Muscle layer of duodenum (tissue), 2 donors: ENCODE measurements at regions not wholly inside any gene's neighbourhood (a gene's known extent, or its start where the extent isn't known, plus 50 kb on each side); places are given as distances from the start of the nearest gene placed in this dataset.
"Not testable (repeated sequence)": the region's sequence is repeated elsewhere in the genome, so short reads cannot be mapped to it uniquely, and the experiment has no call there.

Source experiments
- H3K27ac ChIP-seq: one replicate; pipeline ENCODE4 v1.7.0; 2013; ENCODE audit warnings: mild to moderate bottlenecking, low read length
- H3K27me3 ChIP-seq: one replicate; pipeline ENCODE4 v1.7.0; 2013; ENCODE audit warnings: low read depth, mild to moderate bottlenecking, control low read depth, low read length
- H3K36me3 ChIP-seq, 2 donors: one replicate each; pipeline ENCODE4 v1.7.0; 2013; ENCODE audit warnings: low read length in 2 of 2, control low read depth in 1 of 2, mild to moderate bottlenecking in 1 of 2; ENCODE audit not compliant: insufficient read depth in 2 of 2, control insufficient read depth in 1 of 2
- H3K4me1 ChIP-seq, 2 donors: one replicate each; pipeline ENCODE4 v1.7.0; 2013; ENCODE audit warnings: low read length in 2 of 2, mild to moderate bottlenecking in 2 of 2, control low read depth in 1 of 2, moderate library complexity in 1 of 2; ENCODE audit not compliant: insufficient read depth in 2 of 2, control insufficient read depth in 1 of 2
- H3K4me3 ChIP-seq, 2 donors: one replicate each; pipeline ENCODE4 v1.7.0; 2013; ENCODE audit warnings: low read length in 2 of 2, low read depth in 1 of 2, mild to moderate bottlenecking in 1 of 2
- H3K9me3 ChIP-seq, 2 donors: one replicate each; pipeline ENCODE4 v1.7.0; 2013; ENCODE audit warnings: low read length in 2 of 2, control low read depth in 1 of 2, mild to moderate bottlenecking in 1 of 2; ENCODE audit not compliant: control insufficient read depth in 1 of 2
- donor health status: healthy.

DNA sequence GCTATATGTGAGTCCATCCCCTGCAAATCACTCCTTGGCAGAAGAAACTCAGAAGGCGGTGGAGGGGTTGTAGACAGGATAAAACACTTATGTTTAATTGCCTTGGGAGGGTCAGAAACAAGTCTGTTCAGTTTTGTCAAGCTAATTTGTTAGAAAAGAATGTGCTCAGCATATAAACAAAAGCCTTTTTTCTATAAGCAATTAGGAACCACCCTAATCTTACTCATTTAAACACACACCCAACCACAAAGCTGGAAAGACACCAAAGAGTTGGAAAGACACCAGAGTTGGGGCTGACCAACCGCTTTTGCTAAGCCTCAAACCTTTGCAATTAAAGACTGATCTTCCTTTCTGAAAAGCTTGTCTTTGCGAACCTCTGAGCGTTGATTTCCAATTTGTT lies 439.2 kb upstream of the ERCC4 start:
- Histone ChIP-seq H3K4me1 (no peaks in the 10 kb centered on the region), H3K36me3 (no peaks in the 10 kb centered on the region), H3K27me3 (no peaks in the 10 kb centered on the region), H3K9me3 (no peaks in the 10 kb centered on the region), H3K4me3 (no peak overlapping the region), H3K27ac (no peak overlapping the region)

DNA sequence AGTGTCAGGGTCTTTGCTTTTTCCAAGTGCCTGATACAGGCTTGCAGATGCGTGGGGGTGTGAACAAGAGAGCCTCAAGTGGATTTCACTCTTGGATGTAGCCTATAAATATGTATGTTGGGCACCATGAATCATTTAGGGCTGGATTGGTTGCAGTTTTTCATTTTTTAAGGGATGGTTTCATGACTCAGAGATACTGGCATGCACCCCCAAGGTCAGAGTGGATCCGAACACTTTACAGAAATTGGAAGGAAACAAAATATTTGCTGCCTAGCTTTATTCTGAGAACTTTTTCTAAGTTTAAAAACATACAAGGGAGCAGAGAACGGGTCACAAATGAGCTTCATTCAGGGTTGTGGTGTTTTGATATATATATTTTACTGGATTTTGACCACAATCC lies 436.8 kb upstream of the ERCC4 start:
- Histone ChIP-seq H3K4me1 (no peaks in the 10 kb centered on the region), H3K36me3 (no peaks in the 10 kb centered on the region), H3K27me3 (no peaks in the 10 kb centered on the region), H3K9me3 (no peaks in the 10 kb centered on the region), H3K27ac (no peak overlapping the region), H3K4me3 (no peak overlapping the region)

DNA sequence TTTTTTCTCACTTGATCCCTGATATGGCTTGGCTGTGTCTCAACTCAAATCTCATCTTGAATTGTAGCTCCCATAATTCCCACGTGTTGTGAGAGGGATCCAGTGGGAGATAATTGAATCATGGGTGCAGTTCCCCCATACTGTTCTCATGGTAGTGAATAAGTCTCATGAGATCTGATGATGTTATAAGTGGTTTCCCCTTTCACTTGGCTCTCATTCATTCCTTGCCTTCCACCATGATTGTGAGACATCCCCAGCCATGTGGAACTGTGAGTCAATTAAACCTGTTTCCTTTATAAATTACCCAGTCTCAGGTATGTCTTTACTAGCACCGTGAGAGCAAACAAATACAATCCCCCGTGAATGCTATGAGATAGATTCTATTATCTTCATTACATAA lies 430.5 kb upstream of the ERCC4 start:
- not testable (repeated sequence) for H3K27me3 ChIP-seq, H3K4me3 ChIP-seq, H3K36me3 ChIP-seq, H3K9me3 ChIP-seq, H3K27ac ChIP-seq, H3K4me1 ChIP-seq

DNA sequence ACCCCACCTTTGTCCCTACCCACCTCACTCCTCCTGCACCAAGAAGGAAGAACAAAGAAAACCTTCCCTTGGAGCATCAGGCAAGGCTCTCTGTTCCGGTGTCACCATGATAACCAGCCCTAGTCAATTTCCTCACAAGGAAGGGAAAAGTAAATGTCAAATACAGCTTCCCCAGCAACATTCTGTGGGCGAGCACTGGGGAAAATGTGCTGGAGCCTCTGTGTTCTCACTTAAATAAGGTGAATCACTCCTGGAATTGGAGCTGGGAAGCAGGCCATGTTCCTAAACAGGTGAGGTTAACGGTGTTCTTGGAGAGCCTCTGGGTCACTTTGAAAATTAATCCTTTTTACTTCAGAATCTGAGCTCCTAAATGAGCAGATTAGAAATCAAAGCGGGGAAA lies 427.9 kb upstream of the ERCC4 start:
- Histone ChIP-seq H3K36me3 (no peaks in the 10 kb centered on the region), H3K4me1 (no peaks in the 10 kb centered on the region), H3K27me3 (no peaks in the 10 kb centered on the region), H3K4me3 (no peak overlapping the region), H3K27ac (no peak overlapping the region), H3K9me3 (no peaks in the 10 kb centered on the region)

DNA sequence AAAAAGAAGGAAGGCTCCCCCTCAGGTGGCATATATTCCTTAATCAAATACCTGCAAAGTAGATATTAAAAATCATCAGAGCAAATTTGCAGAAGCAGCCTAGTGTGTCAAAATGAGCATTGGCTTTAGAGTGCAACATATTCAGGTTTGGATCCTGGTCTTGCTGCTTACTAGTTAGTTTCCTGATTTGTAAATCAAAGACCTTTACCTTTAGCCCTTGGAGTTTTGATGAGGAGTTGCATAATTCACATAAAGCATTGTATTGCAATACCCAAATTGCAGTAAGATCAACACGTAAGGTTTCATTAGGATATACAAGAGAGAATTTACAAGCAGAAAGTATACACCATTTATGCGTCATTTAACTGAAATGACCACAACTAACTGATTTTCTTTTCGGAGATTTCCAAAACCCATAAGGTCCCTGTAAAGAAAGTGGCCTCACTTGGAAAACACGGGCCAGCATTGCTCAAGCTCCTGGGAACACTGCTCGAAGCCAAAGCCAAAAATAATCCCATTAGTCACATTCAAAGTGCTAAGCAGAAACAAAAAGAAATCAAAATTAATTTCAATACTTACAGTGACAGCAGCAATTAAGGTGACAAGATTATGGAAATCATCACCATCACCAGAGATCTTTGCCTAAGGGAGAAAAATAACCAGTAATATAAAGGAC lies 415.9 kb upstream of the ERCC4 start:
- no peaks in the 10 kb centered on the region for H3K36me3 ChIP-seq
- no peaks in the 10 kb centered on the region for H3K4me1 ChIP-seq
- no peak overlapping the region for H3K4me3 ChIP-seq
- peaks cover 0 to 3% of the 10 kb centered on the region in 2 donors for H3K9me3 ChIP-seq
- no peak overlapping the region for H3K27ac ChIP-seq
- no peaks in the 10 kb centered on the region for H3K27me3 ChIP-seq

DNA sequence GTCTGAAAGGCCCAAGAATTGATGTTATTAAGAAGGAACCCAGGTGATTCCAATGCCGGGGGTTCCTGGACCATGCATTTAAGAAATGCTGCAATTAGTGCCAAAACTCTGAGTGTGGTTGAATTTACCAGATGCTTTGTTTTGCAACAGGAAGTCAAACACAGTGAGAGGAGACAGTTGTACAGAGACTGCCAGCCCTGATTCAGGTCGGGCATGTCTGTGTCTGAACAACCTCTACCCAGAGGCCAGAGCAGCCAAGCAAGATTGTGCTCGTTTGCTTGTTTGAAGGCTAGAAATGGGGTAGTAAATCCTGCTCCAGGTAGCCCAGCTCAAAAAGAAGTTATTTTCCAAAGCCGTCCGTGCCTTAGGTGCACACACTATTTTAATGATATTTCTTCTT lies 412.4 kb upstream of the ERCC4 start:
- Histone ChIP-seq H3K9me3 (peaks cover 0 to 3% of the 10 kb centered on the region in 2 donors), H3K36me3 (no peaks in the 10 kb centered on the region), H3K27ac (no peak overlapping the region), H3K4me1 (no peaks in the 10 kb centered on the region), H3K27me3 (no peaks in the 10 kb centered on the region), H3K4me3 (no peak overlapping the region)

DNA sequence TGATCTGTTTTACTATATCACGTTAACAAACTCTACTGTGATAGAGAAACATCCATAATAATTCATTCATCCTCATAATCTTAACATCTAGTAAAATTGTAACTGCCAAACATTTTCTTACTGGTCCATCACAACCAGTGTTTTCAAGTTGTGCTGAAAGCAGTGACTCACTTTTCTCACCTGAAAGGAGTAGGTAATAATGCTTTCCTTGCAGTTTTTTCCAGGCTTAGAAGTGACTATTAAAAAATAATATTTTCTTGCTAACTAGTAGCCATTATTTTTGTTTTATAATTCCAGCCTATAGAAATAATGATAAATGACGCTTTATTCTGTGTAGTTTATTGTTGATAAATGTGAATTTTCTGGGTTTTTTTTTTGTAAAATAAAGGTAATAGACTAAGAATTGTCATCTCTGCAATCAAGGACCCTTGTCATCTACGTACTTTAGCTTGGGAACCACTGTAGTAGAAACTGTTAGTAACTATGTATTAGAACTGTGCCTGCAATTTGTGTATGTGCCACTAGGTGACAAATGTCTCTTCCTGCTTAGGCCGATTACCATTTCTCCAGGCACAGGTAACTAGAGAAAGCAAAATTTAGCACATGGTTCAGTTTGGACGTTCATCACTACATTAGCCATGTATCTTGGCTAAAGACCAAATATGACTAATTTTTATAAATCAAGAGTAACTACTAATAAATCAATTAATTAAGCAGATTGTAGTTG lies 409.4 kb upstream of the ERCC4 start:
- no peaks in the 10 kb centered on the region for H3K36me3 ChIP-seq
- H3K27ac ChIP-seq: no peak overlapping the region
- no peak overlapping the region for H3K4me3 ChIP-seq
- no peaks in the 10 kb centered on the region for H3K27me3 ChIP-seq
- H3K4me1 ChIP-seq: no peaks in the 10 kb centered on the region
- peaks cover 0 to 10% of the 10 kb centered on the region in 2 donors for H3K9me3 ChIP-seq

DNA sequence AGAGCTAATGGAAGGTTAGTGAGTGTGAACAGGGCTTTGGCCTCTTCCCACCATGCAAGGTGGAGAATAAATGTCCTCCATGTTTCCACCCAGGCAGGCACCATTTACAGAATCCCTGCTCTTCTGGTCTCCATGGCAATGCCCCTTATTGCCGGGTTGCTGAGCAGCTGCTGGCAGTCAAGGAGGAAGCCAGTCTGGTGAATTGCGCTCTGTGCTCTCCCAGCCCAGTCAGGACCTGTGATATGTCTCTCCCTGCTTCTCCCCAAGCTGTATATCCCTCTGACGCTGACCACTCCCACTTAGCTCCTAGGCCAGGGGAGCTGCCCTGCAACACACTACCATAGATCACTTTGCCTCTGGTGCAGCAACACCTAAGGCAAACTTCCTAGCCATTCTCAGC lies 402.1 kb upstream of the ERCC4 start:
- Histone ChIP-seq H3K36me3 (no peaks in the 10 kb centered on the region), H3K27ac (no peak overlapping the region), H3K27me3 (no peaks in the 10 kb centered on the region), H3K4me1 (no peaks in the 10 kb centered on the region), H3K4me3 (no peak overlapping the region), H3K9me3 (peaks cover 0 to 10% of the 10 kb centered on the region in 2 donors)

DNA sequence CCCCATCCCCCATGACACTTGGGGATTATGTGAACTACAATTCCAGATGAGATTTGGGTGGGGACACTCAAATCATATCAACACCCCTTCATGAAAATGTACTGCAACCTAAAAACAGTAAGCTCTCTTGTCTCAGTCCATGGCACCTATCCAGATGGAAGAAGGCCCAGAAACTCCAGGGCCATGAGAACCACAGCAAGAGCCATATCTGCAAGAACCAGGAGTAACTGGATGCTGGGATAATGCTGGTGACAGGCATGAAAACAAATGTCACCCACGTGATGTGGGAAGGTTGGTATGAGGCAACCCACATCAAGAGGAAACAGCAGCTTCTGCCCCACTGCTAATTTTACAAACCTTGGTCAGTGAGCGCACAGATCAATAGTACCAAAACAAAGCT lies 400.1 kb upstream of the ERCC4 start:
- H3K9me3 ChIP-seq: peaks cover 0 to 1% of the 10 kb centered on the region in 2 donors
- H3K27me3 ChIP-seq: no peaks in the 10 kb centered on the region
- no peaks in the 10 kb centered on the region for H3K36me3 ChIP-seq
- H3K4me1 ChIP-seq: no peaks in the 10 kb centered on the region
- no peak overlapping the region for H3K4me3 ChIP-seq
- no peak overlapping the region for H3K27ac ChIP-seq

DNA sequence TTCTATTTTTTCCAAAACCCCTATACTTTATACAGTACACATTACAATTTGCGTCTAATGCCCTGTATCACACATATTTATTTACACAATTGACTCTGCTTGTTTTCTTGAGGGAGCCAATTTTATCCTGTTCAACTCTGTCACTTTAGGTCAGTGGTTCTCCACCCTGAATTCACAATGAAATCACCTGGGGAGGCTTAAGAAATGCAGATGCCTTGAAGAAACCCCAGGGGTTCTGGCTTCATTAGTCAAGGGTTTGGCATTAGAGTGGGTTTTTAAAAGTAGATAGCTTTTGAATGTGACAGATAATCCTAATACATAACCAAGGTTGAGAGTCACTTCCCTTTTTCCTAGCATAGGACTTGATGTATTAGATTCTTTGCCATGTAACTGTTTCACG lies 398.6 kb upstream of the ERCC4 start:
- Histone ChIP-seq H3K4me3 (no peak overlapping the region), H3K36me3 (no peaks in the 10 kb centered on the region), H3K27me3 (no peaks in the 10 kb centered on the region), H3K9me3 (no peaks in the 10 kb centered on the region), H3K4me1 (no peaks in the 10 kb centered on the region), H3K27ac (no peak overlapping the region)

DNA sequence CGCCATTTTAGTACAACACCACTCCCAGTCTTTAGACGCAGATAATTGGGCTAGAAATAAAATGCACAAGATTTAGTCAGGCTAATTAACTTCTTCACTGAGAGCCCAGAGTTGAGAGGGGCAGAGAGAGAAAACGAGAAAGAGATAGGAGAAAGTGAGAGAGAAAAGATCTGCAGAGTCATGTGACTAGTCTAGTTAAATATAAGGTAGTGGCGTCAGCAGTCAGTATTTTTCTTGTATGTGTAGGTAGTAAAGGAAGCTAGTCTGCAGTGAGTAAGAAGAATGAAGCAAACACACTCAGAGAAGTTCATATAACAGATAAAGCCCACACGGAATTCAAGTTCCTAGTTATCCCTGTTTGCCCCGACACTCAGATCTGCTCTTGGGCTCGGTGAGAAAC lies 392.6 kb upstream of the ERCC4 start:
- no peaks in the 10 kb centered on the region for H3K4me1 ChIP-seq
- no peaks in the 10 kb centered on the region for H3K9me3 ChIP-seq
- no peak overlapping the region for H3K4me3 ChIP-seq
- H3K27ac ChIP-seq: no peak overlapping the region
- no peaks in the 10 kb centered on the region for H3K36me3 ChIP-seq
- H3K27me3 ChIP-seq: no peaks in the 10 kb centered on the region

DNA sequence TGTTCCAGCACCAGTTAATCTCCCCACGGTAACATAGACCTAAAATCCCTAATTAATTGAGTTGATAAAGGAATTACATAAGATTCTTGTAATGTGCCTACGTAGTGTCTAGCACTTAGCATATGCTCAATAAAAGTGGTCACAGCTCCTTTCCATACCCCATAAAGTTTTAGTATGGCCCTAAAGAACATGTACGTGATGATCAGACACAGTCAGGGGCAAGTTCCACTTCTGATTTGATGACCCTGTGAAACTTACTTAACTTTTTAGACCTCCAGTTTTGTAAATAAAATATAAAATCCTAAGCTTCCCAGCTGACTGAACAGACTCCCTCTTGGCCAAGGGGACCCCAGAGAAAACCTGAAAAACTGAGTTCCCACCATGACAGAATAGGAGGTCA lies 391.3 kb upstream of the ERCC4 start:
- H3K27me3 ChIP-seq: no peaks in the 10 kb centered on the region
- no peak overlapping the region for H3K4me3 ChIP-seq
- no peaks in the 10 kb centered on the region for H3K9me3 ChIP-seq
- H3K36me3 ChIP-seq: no peaks in the 10 kb centered on the region
- no peak overlapping the region for H3K27ac ChIP-seq
- no peaks in the 10 kb centered on the region for H3K4me1 ChIP-seq
